ENCODE measurements at regions not wholly inside any gene's neighbourhood (a gene's known extent, or its start where the extent isn't known, plus 50 kb on each side); places are given as distances from the start of the nearest gene placed in this dataset.

DNA sequence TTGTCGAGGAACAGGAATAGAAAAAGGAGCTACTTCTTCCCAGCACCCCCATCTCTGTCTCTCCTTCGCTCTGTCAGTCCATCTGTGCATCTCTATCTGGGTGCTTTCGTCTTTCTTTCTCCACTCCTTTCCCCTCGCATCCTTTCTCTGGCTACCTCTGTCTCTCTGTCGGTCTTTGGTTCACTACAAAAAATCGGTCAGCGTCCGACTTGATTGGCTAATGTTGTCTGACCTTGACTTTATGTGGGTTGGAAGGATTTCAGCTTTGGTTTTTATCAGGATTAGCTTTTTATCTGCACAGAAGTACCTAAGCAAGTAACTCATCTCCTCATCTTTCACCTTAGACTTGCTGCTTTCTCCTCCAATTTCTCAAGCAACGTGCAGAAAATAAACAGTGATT is 575.2 kb upstream of the ZNF462 start:
- H3K9ac ChIP-seq, result no peak overlapping the region
- no peaks in the 10 kb centered on the region for H3K36me3 ChIP-seq (ENCODE audit: low read depth)
- H2AFZ ChIP-seq, result no peak overlapping the region
- no peaks in the 10 kb centered on the region for H3K9me3 ChIP-seq (ENCODE audit: low read depth)
- no peak overlapping the region for H3K4me2 ChIP-seq (ENCODE audit: unreplicated experiment)
- DNase-seq, result no peak
- H4K20me1 ChIP-seq (ENCODE audit: insufficient read depth), result no peaks in the 10 kb centered on the region
- no peak overlapping the region for H3K4me3 ChIP-seq
- H3K79me2 ChIP-seq (ENCODE audit: insufficient read depth), result no peaks in the 10 kb centered on the region
- H3K4me1 ChIP-seq (ENCODE audit: insufficient read depth), result no peaks in the 10 kb centered on the region
- no peaks in the 10 kb centered on the region for H3K9me2 ChIP-seq (ENCODE audit: insufficient read depth)
- no peak overlapping the region for H3K27ac ChIP-seq
- H3F3A ChIP-seq (ENCODE audit: insufficient read depth), result no peaks in the 10 kb centered on the region
- no peak for TF ChIP-seq EZH2phosphoT487 (IDR thresholded peaks at IDR 0.05; ENCODE audit: insufficient read depth, low read depth)
- TF ChIP-seq EZH2 (IDR thresholded peaks at IDR 0.05; ENCODE audit: insufficient read depth, poor library complexity, severe bottlenecking), result no peak
- in situ Hi-C loops (cut with MboI), result no loop called here
- no peaks in the 10 kb centered on the region for H3K27me3 ChIP-seq (replicated peaks; ENCODE audit: insufficient read depth)
- WGBS, 2 experiments (ENCODE audit: low coverage in 1 of 2, low lambda C conversion rate in 2 of 2, missing lambda C conversion rate in 2 of 2), result 57 to 62% methylated on average over 9 of the region's 9 CpGs

DNA sequence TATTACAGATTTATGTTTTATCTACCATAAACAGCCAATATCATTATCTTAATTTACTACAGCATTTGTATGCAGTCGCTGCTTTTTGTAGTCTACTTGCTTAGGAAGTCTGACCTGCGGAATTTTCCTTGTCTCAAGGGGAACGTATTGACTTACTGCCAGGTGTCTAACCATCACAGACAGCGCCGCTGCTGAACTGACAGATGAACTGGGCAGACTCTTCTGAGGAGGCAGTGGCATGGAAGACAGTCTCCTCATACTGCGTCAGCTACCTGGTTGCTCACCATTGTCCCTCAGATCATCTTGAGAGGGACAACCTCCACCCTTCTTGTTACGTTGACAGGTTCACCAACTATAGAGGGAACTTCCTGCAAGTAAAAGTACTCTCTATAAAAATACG is 574.3 kb upstream of the ZNF462 start:
- Histone ChIP-seq H3K4me2 (ENCODE audit: unreplicated experiment) (no peak overlapping the region), H4K20me1 (ENCODE audit: insufficient read depth) (no peaks in the 10 kb centered on the region), H3K4me3 (no peak overlapping the region), H3K27me3 (replicated peaks; ENCODE audit: insufficient read depth) (no peaks in the 10 kb centered on the region), H2AFZ (no peak overlapping the region), H3K9me2 (ENCODE audit: insufficient read depth) (no peaks in the 10 kb centered on the region), H3K4me1 (ENCODE audit: insufficient read depth) (no peaks in the 10 kb centered on the region), H3K9ac (no peak overlapping the region), H3F3A (ENCODE audit: insufficient read depth) (no peaks in the 10 kb centered on the region), H3K79me2 (ENCODE audit: insufficient read depth) (no peaks in the 10 kb centered on the region), H3K9me3 (ENCODE audit: low read depth) (no peaks in the 10 kb centered on the region), H3K36me3 (ENCODE audit: low read depth) (no peaks in the 10 kb centered on the region), H3K27ac (no peak overlapping the region)
- in situ Hi-C loops (cut with MboI), result no loop called here
- WGBS, 2 experiments (ENCODE audit: low coverage in 1 of 2, low lambda C conversion rate in 2 of 2, missing lambda C conversion rate in 2 of 2), result 55 to 60% methylated on average over 8 of the region's 8 CpGs
- TF ChIP-seq EZH2 (IDR thresholded peaks at IDR 0.05; ENCODE audit: insufficient read depth, poor library complexity, severe bottlenecking) (no peak), EZH2phosphoT487 (IDR thresholded peaks at IDR 0.05; ENCODE audit: insufficient read depth, low read depth) (no peak)
- DNase-seq, result no peak

DNA sequence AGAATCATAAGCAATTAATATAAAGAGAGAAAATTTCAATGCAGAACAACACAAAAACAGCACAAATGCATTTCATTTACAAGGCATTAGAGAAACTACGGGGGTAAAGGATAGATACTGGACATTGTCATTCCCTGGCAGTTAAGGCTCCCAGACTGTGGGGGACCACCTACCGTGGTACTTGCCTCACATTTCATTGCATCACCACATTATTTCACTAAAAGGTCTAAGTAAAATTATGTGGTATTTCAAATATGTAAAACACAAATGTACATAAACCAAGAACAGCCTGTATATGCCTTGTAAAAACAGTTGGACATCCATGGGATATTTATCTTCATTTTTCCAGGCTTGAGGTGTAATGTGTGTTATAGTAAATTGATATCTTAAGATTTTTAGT is 571.2 kb upstream of the ZNF462 start:
- no peak for TF ChIP-seq EZH2phosphoT487 (IDR thresholded peaks at IDR 0.05; ENCODE audit: insufficient read depth, low read depth)
- TF ChIP-seq EZH2 (IDR thresholded peaks at IDR 0.05; ENCODE audit: insufficient read depth, poor library complexity, severe bottlenecking), result no peak
- no peak for DNase-seq
- H2AFZ ChIP-seq, result no peak overlapping the region
- no peaks in the 10 kb centered on the region for H3K36me3 ChIP-seq (ENCODE audit: low read depth)
- H3K4me1 ChIP-seq (ENCODE audit: insufficient read depth), result no peaks in the 10 kb centered on the region
- no peaks in the 10 kb centered on the region for H3K79me2 ChIP-seq (ENCODE audit: insufficient read depth)
- H3K4me2 ChIP-seq (ENCODE audit: unreplicated experiment), result no peak overlapping the region
- no peak overlapping the region for H3K27ac ChIP-seq
- H4K20me1 ChIP-seq (ENCODE audit: insufficient read depth), result no peaks in the 10 kb centered on the region
- H3F3A ChIP-seq (ENCODE audit: insufficient read depth), result no peaks in the 10 kb centered on the region
- H3K9me3 ChIP-seq (ENCODE audit: low read depth), result no peaks in the 10 kb centered on the region
- H3K9ac ChIP-seq, result no peak overlapping the region
- WGBS, 2 experiments (ENCODE audit: low coverage in 1 of 2, low lambda C conversion rate in 2 of 2, missing lambda C conversion rate in 2 of 2), result 17 to 35% methylated on average over 2 of the region's 2 CpGs
- no peaks in the 10 kb centered on the region for H3K9me2 ChIP-seq (ENCODE audit: insufficient read depth)
- in situ Hi-C loops (cut with MboI), result no loop called here
- H3K27me3 ChIP-seq (replicated peaks; ENCODE audit: insufficient read depth), result no peaks in the 10 kb centered on the region
- H3K4me3 ChIP-seq, result no peak overlapping the region

DNA sequence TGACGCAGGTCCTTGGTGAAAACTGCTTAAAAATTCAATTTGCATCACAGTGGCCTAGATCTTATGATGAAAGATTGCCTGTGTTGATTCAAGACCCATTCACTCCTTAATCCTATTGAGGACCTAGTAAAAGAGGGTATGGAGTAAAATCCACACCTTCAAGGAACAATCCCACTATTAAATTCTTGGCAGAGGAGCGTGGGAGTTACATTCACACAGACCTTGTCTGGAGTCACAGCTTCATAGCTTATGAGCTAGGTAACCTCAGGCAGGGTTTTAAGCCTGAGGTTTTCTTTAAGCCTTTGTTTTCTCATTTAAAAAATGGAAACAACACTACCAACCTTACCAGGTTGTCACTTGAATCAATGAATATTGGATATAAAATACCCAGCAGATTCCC is 566.5 kb upstream of the ZNF462 start:
- Histone ChIP-seq H3K9ac (no peak overlapping the region), H4K20me1 (ENCODE audit: insufficient read depth) (no peaks in the 10 kb centered on the region), H3K4me3 (no peak overlapping the region), H3K4me1 (ENCODE audit: insufficient read depth) (no peaks in the 10 kb centered on the region), H3K79me2 (ENCODE audit: insufficient read depth) (no peaks in the 10 kb centered on the region), H3K27ac (no peak overlapping the region), H3K4me2 (ENCODE audit: unreplicated experiment) (no peak overlapping the region), H3K9me3 (ENCODE audit: low read depth) (no peaks in the 10 kb centered on the region), H2AFZ (no peak overlapping the region), H3K36me3 (ENCODE audit: low read depth) (no peaks in the 10 kb centered on the region), H3K9me2 (ENCODE audit: insufficient read depth) (no peaks in the 10 kb centered on the region), H3F3A (ENCODE audit: insufficient read depth) (no peaks in the 10 kb centered on the region), H3K27me3 (replicated peaks; ENCODE audit: insufficient read depth) (no peaks in the 10 kb centered on the region)
- TF ChIP-seq EZH2phosphoT487 (IDR thresholded peaks at IDR 0.05; ENCODE audit: insufficient read depth, low read depth) (no peak), EZH2 (IDR thresholded peaks at IDR 0.05; ENCODE audit: insufficient read depth, poor library complexity, severe bottlenecking) (no peak)
- WGBS, 2 experiments (ENCODE audit: low coverage in 1 of 2, low lambda C conversion rate in 2 of 2, missing lambda C conversion rate in 2 of 2), result 14 to 27% methylated on average over 2 of the region's 2 CpGs
- in situ Hi-C loops (cut with MboI), result no loop called here
- no peak for DNase-seq

DNA sequence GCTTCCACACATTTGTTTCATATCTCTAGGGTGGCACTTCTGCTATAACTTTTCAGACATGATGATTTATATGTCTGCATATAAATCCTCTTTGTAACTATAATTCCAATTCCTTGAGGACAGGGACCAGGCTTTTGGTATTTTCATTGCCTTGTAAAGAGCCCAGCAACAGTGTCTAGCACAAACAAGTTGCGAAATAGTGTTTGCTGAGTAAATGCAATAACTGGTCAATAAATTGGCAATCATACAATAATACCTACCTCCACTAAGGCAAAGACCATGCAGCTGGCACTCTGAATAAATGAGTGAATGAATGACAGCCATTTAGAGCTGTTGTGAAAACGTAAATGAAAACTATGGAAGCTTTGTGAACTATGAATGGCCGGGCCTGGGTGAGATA is 564.0 kb upstream of the ZNF462 start:
- Histone ChIP-seq H3K79me2 (ENCODE audit: insufficient read depth) (no peaks in the 10 kb centered on the region), H3K9me3 (ENCODE audit: low read depth) (no peaks in the 10 kb centered on the region), H3K27me3 (replicated peaks; ENCODE audit: insufficient read depth) (no peaks in the 10 kb centered on the region), H2AFZ (no peak overlapping the region), H3K4me2 (ENCODE audit: unreplicated experiment) (no peak overlapping the region), H3K36me3 (ENCODE audit: low read depth) (no peaks in the 10 kb centered on the region), H3K4me3 (no peak overlapping the region), H3F3A (ENCODE audit: insufficient read depth) (no peaks in the 10 kb centered on the region), H3K9me2 (ENCODE audit: insufficient read depth) (no peaks in the 10 kb centered on the region), H3K9ac (no peak overlapping the region), H3K27ac (no peak overlapping the region), H3K4me1 (ENCODE audit: insufficient read depth) (no peaks in the 10 kb centered on the region), H4K20me1 (ENCODE audit: insufficient read depth) (no peaks in the 10 kb centered on the region)
- DNase-seq, result no peak
- TF ChIP-seq EZH2 (IDR thresholded peaks at IDR 0.05; ENCODE audit: insufficient read depth, poor library complexity, severe bottlenecking), result no peak
- no peak for TF ChIP-seq EZH2phosphoT487 (IDR thresholded peaks at IDR 0.05; ENCODE audit: insufficient read depth, low read depth)
- in situ Hi-C loops (cut with MboI), result no loop called here
- 16 to 22% methylated on average over 3 of the region's 3 CpGs for WGBS, 2 experiments (ENCODE audit: low coverage in 1 of 2, low lambda C conversion rate in 2 of 2, missing lambda C conversion rate in 2 of 2)
